H1 (cell line): ENCODE measurements at regions not wholly inside any gene's neighbourhood (a gene's known extent, or its start where the extent isn't known, plus 50 kb on each side); places are given as distances from the start of the nearest gene placed in this dataset.

ENCODE experiments used
- CTCF ChIA-PET: fragments of 300-600 bp; sonication (Branson Sonifier 250); formaldehyde crosslinking; loops from one replicate; lab custom pipeline; 2021; ENCODE audit not compliant: partially characterized antibody; lab: Charles Lee
- POLR2A ChIA-PET: fragments of 300-600 bp; sonication (Branson Sonifier 250); formaldehyde crosslinking; loops from one replicate; lab custom pipeline; 2021; ENCODE audit warnings: inconsistent platforms; ENCODE audit not compliant: partially characterized antibody; lab: Charles Lee
- DNase-seq, 2 experiments: peaks; one replicate each; pipeline versions ENCODE4 v3.0.0 to v3.0.0-alpha.2; 2010 to 2022; ENCODE audit warnings: low spot score in 2 of 2, low read depth in 1 of 2, mixed read lengths in 1 of 2
- FAIRE-seq: peaks from 2 replicates; lab custom pipeline; 2011; peaks lifted over from hg19 to GRCh38; lab: Jason Lieb, UNC
- H2AFZ ChIP-seq: 2 replicates; pipeline ENCODE4 v1.8.1; 2012; ENCODE audit warnings: low read length, inconsistent platforms
- H2AK5ac ChIP-seq: 2 replicates; pipeline ENCODE4 v1.6.1; 2013; ENCODE audit warnings: low read depth, low read length
- H2BK120ac ChIP-seq: replicated peaks from 2 replicates; pipeline ENCODE3; 2013; ENCODE audit warnings: low read depth, low read length, inconsistent platforms
- H2BK12ac ChIP-seq: 2 replicates; pipeline ENCODE4 v1.6.1; 2013; ENCODE audit warnings: low read depth, low read length
- H2BK15ac ChIP-seq: 2 replicates; pipeline ENCODE4 v1.6.1; 2013; ENCODE audit warnings: low read length
- H2BK20ac ChIP-seq: 2 replicates; pipeline ENCODE4 v1.6.1; 2013; ENCODE audit warnings: low read length
- H2BK5ac ChIP-seq: 2 replicates; pipeline ENCODE4 v1.6.1; 2013; ENCODE audit warnings: low read depth, low read length
- H3K14ac ChIP-seq: 2 replicates; pipeline ENCODE4 v1.6.1; 2013; ENCODE audit warnings: inconsistent platforms; ENCODE audit not compliant: insufficient read length
- H3K18ac ChIP-seq: 2 replicates; pipeline ENCODE4 v1.6.1; 2013; ENCODE audit warnings: low read length; ENCODE audit errors: extremely low read depth
- H3K23ac ChIP-seq: 2 replicates; pipeline ENCODE4 v1.6.1; 2013; ENCODE audit warnings: inconsistent platforms; ENCODE audit not compliant: insufficient read length
- H3K23me2 ChIP-seq: 2 replicates; pipeline ENCODE4 v1.6.1; 2013; ENCODE audit warnings: low read depth, low read length
- H3K27ac ChIP-seq: 2 replicates; pipeline ENCODE4 v1.6.1; 2011; ENCODE audit warnings: low read depth, low read length, inconsistent platforms
- H3K27me3 ChIP-seq, 4 experiments: replicated peaks in 1 of 4; 1 replicate in 1 of 4; 2 replicates in 3 of 4; pipeline versions ENCODE4 v1.6.1 to v1.8.1; 2011 to 2013; ENCODE audit warnings: low read length in 3 of 4, mild to moderate bottlenecking in 3 of 4, inconsistent platforms in 2 of 4, mixed read lengths in 2 of 4, moderate library complexity in 1 of 4; ENCODE audit not compliant: control insufficient read depth in 3 of 4, insufficient read depth in 3 of 4; ENCODE audit errors: extremely low read depth in 1 of 4
- H3K36me3 ChIP-seq, 4 experiments: 2 replicates each; pipeline versions ENCODE4 v1.6.1 to v1.8.1; 2011 to 2013; ENCODE audit warnings: mild to moderate bottlenecking in 4 of 4, low read length in 3 of 4, moderate library complexity in 2 of 4, control low read depth in 1 of 4, inconsistent platforms in 1 of 4; ENCODE audit not compliant: insufficient read depth in 4 of 4, control insufficient read depth in 2 of 4
- H3K4ac ChIP-seq: replicated peaks from 2 replicates; pipeline ENCODE3; 2013; ENCODE audit warnings: low read length, low read depth, mixed read lengths, inconsistent platforms; ENCODE audit not compliant: insufficient read length
- H3K4me1 ChIP-seq, 4 experiments: replicated peaks in 1 of 4; 1 replicate in 1 of 4; 2 replicates in 3 of 4; pipeline versions ENCODE4 v1.6.1 to v1.8.1; 2011 to 2013; ENCODE audit warnings: low read length in 3 of 4, inconsistent platforms in 2 of 4, mixed read lengths in 1 of 4; ENCODE audit not compliant: insufficient read depth in 4 of 4, control insufficient read depth in 3 of 4
- H3K4me2 ChIP-seq, 2 experiments: 2 replicates each; pipeline versions ENCODE4 v1.6.1 to v1.8.1; 2011 to 2013; ENCODE audit warnings: low read depth in 2 of 2, low read length in 2 of 2, control low read depth in 1 of 2, inconsistent platforms in 1 of 2, mild to moderate bottlenecking in 1 of 2; ENCODE audit not compliant: insufficient read depth in 1 of 2
- H3K4me3 ChIP-seq, 4 experiments: fragments of 200-600, 300-600 bp in 1 of 4; sonication (generic), shearing (Covaris generic), sonication (Bioruptor Twin) in 1 of 4; 2 replicates each; pipeline versions ENCODE4 v1.5.1 to v1.8.1; 2011 to 2016; ENCODE audit warnings: low read length in 4 of 4, low read depth in 3 of 4, control low read depth in 2 of 4, inconsistent platforms in 2 of 4, mild to moderate bottlenecking in 2 of 4, mixed read lengths in 1 of 4, moderate library complexity in 1 of 4; ENCODE audit not compliant: insufficient read depth in 2 of 4; ENCODE audit errors: extremely low read depth in 1 of 4
- H3K56ac ChIP-seq: replicated peaks from 2 replicates; pipeline ENCODE3; 2013; ENCODE audit warnings: low read depth, mild to moderate bottlenecking, mixed read lengths, low read length, inconsistent platforms; ENCODE audit not compliant: insufficient read length
- H3K79me1 ChIP-seq: 2 replicates; pipeline ENCODE4 v1.6.1; 2013; ENCODE audit warnings: low read depth, low read length, control low read depth
- H3K79me2 ChIP-seq, 2 experiments: 2 replicates each; pipeline versions ENCODE4 v1.6.1 to v1.8.1; 2012 to 2013; ENCODE audit warnings: low read length in 2 of 2, mild to moderate bottlenecking in 2 of 2, inconsistent platforms in 1 of 2; ENCODE audit not compliant: insufficient read depth in 2 of 2, control insufficient read depth in 1 of 2
- H3K9ac ChIP-seq, 4 experiments: replicated peaks in 1 of 4; 1 replicate in 1 of 4; 2 replicates in 3 of 4; pipeline versions ENCODE4 v1.6.1 to v1.8.1; 2011 to 2013; ENCODE audit warnings: low read depth in 3 of 4, low read length in 3 of 4, control low read depth in 2 of 4, mild to moderate bottlenecking in 2 of 4, moderate library complexity in 2 of 4, inconsistent platforms in 1 of 4; ENCODE audit errors: extremely low read depth in 1 of 4
- H3K9me3 ChIP-seq, 2 experiments: 2 replicates each; pipeline versions ENCODE4 v1.6.1 to v1.8.1; 2012 to 2013; ENCODE audit warnings: mild to moderate bottlenecking in 2 of 2, moderate library complexity in 2 of 2, control low read depth in 1 of 2, inconsistent platforms in 1 of 2, low read depth in 1 of 2, low read length in 1 of 2, mixed read lengths in 1 of 2; ENCODE audit not compliant: insufficient read depth in 2 of 2
- H4K20me1 ChIP-seq, 2 experiments: replicated peaks in 1 of 2; 2 replicates each; pipeline versions ENCODE3 to v1.8.1; 2011 to 2013; ENCODE audit warnings: inconsistent platforms in 2 of 2, low read length in 2 of 2, mild to moderate bottlenecking in 1 of 2; ENCODE audit not compliant: insufficient read depth in 2 of 2, control insufficient read depth in 1 of 2
- H4K5ac ChIP-seq: 2 replicates; pipeline ENCODE4 v1.6.1; 2013; ENCODE audit warnings: low read length, low read depth, mixed read lengths, inconsistent platforms; ENCODE audit not compliant: insufficient read length
- H4K8ac ChIP-seq: 2 replicates; pipeline ENCODE4 v1.8.0; 2013; ENCODE audit warnings: mild to moderate bottlenecking, moderate library complexity, low read length, inconsistent platforms; ENCODE audit not compliant: insufficient read depth; ENCODE audit errors: extremely low read depth
- H4K91ac ChIP-seq: replicated peaks from 2 replicates; pipeline ENCODE3; 2013; ENCODE audit warnings: low read length, mixed read lengths, inconsistent platforms; ENCODE audit not compliant: insufficient read length
- CHD1 ChIP-seq: IDR thresholded peaks from 2 replicates; pipeline ENCODE4 v1.6.1; 2012; ENCODE audit warnings: low read depth, low read length, improper control_type of control experiment
- CTBP2 ChIP-seq: IDR thresholded peaks from 2 replicates; pipeline ENCODE4 v1.7.0; 2011; ENCODE audit warnings: borderline replicate concordance, mild to moderate bottlenecking, moderate library complexity, mixed read lengths, low read length; ENCODE audit not compliant: insufficient read depth, insufficient read length
- EGR1 ChIP-seq: IDR thresholded peaks from 2 replicates; pipeline ENCODE4 v1.6.1; 2011; ENCODE audit warnings: low read depth, low read length, borderline replicate concordance
- JUN ChIP-seq: IDR thresholded peaks from 2 replicates; pipeline ENCODE4 v1.6.1; 2011; ENCODE audit warnings: low read depth, mild to moderate bottlenecking, improper control_type of control experiment, low read length
- KDM1A ChIP-seq: fragments of 200-600, 300-600 bp; sonication (generic); IDR thresholded peaks from 2 replicates; pipeline ENCODE4 v1.7.1; 2016; ENCODE audit warnings: mild to moderate bottlenecking, low read length, borderline replicate concordance
- MAFK ChIP-seq: IDR thresholded peaks from 2 replicates; pipeline ENCODE4 v1.6.1; 2012; ENCODE audit warnings: low read depth, mild to moderate bottlenecking, improper control_type of control experiment, low read length
- RXRA ChIP-seq: IDR thresholded peaks from 2 replicates; pipeline ENCODE4 v1.6.1; 2011; ENCODE audit warnings: low read depth, mild to moderate bottlenecking, low read length, moderate library complexity; ENCODE audit not compliant: insufficient read depth
- SAP30 ChIP-seq: fragments of 300-600 bp; sonication (generic); IDR thresholded peaks from 2 replicates; pipeline ENCODE4 v1.7.1; 2012; ENCODE audit warnings: low read length, moderate library complexity, mild to moderate bottlenecking, inconsistent platforms; ENCODE audit not compliant: insufficient read depth, insufficient replicate concordance
- SP1 ChIP-seq: IDR thresholded peaks from 2 replicates; pipeline ENCODE4 v1.6.1; 2011; ENCODE audit warnings: low read depth, low read length
- SP4 ChIP-seq: IDR thresholded peaks from 2 replicates; pipeline ENCODE4 v1.6.1; 2012; ENCODE audit warnings: low read length, inconsistent platforms
- YY1 ChIP-seq: IDR thresholded peaks from 2 replicates; pipeline ENCODE4 v1.6.1; 2011; ENCODE audit warnings: low read depth, mild to moderate bottlenecking, low read length
- WGBS, 2 experiments: shearing (Covaris generic) in 1 of 2; methylation state at CpG; one replicate each; pipeline versions ENCODE4 v1.1.6 to v1.1.7; 2013 to 2015; ENCODE audit warnings: low lambda C conversion rate in 2 of 2, mixed read lengths in 2 of 2, inconsistent platforms in 1 of 2, low coverage in 1 of 2, missing lambda C conversion rate in 1 of 2; ENCODE audit not compliant: insufficient replicate concordance in 2 of 2, insufficient coverage in 1 of 2, insufficient read length in 1 of 2; ENCODE audit errors: extremely low coverage in 1 of 2, missing lambda C conversion rate in 1 of 2; 5-methylcytosine and 5-hydroxymethylcytosine counted together
- TF ChIP-seq, protein P1 (sequence below): IDR thresholded peaks from 2 replicates; pipeline ENCODE4 v1.6.1; 2012; ENCODE audit warnings: low read length, inconsistent platforms
- TF ChIP-seq, protein P2 (sequence below): IDR thresholded peaks from 2 replicates; pipeline ENCODE4 v1.6.1; 2011; ENCODE audit warnings: low read depth, mild to moderate bottlenecking, low read length; ENCODE audit not compliant: insufficient read depth

DNA sequence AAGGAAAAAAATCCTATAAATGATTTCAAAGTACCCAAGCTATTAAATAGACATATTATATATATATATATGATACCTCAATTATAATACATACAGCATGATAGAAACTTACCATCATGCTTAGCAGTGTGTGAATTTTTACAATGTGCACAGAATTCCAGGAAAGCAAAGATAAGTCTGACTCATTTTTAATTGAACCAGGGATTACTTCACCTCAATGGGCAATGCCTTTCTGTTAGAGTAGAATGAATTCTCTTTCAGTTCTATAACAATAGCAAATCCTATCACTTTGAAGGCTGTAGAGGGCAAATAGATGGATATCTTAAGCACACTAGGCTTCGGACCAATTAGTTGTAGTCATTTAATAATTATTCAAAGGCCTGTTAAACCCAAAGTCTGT, 54.8 kb upstream of the P3H2 start:
- no peak overlapping the region for H2BK5ac ChIP-seq
- H3K23ac ChIP-seq, result no peak overlapping the region
- ChIA-PET CTCF (interaction anchor here (0.8 kb wide), 1 partner anchor 54 kb away, joined by 3 read pairs; the partner anchor contains the start of gene P3H2), POLR2A (no interaction called here)
- no peaks in the 10 kb centered on the region for H3K4me1 ChIP-seq
- H3K79me1 ChIP-seq, result no peaks in the 10 kb centered on the region
- WGBS, 2 experiments, result 100% methylated on average over 1 of the region's 1 CpG; no CpG with 5 or more reads in 1 of the 2 experiments
- H3K36me3 ChIP-seq, result no peaks in the 10 kb centered on the region
- H3K18ac ChIP-seq, result no peak overlapping the region
- no peak overlapping the region for H3K9ac ChIP-seq
- H4K91ac ChIP-seq, result no peak overlapping the region
- no peak overlapping the region for H4K8ac ChIP-seq
- H3K9me3 ChIP-seq, result peaks cover 0 to 8% of the 10 kb centered on the region in 2 experiments; a peak in 1 of 4 replicates
- no peaks in the 10 kb centered on the region for H4K20me1 ChIP-seq
- no peaks in the 10 kb centered on the region for H3K79me2 ChIP-seq
- H2BK120ac ChIP-seq, result no peak overlapping the region
- no peak overlapping the region for H2BK20ac ChIP-seq
- H3K4ac ChIP-seq, result no peak overlapping the region
- no peak overlapping the region for H3K4me2 ChIP-seq
- no peak for DNase-seq
- no peak overlapping the region for H2AFZ ChIP-seq
- no peak for FAIRE-seq
- H2AK5ac ChIP-seq, result no peak overlapping the region
- no peak overlapping the region for H2BK15ac ChIP-seq
- H3K14ac ChIP-seq, result no peak overlapping the region
- H3K4me3 ChIP-seq, result no peak overlapping the region
- TF ChIP-seq KDM1A (no peak), MAFK (no peak), SP1 (no peak), SP4 (no peak), EGR1 (no peak), JUN (no peak), YY1 (no peak), CTBP2 (no peak), RXRA (no peak), CHD1 (no peak), SAP30 (no peak)
- TF ChIP-seq, protein P1, sequence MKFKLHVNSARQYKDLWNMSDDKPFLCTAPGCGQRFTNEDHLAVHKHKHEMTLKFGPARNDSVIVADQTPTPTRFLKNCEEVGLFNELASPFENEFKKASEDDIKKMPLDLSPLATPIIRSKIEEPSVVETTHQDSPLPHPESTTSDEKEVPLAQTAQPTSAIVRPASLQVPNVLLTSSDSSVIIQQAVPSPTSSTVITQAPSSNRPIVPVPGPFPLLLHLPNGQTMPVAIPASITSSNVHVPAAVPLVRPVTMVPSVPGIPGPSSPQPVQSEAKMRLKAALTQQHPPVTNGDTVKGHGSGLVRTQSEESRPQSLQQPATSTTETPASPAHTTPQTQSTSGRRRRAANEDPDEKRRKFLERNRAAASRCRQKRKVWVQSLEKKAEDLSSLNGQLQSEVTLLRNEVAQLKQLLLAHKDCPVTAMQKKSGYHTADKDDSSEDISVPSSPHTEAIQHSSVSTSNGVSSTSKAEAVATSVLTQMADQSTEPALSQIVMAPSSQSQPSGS, result no peak
- TF ChIP-seq, protein P2, sequence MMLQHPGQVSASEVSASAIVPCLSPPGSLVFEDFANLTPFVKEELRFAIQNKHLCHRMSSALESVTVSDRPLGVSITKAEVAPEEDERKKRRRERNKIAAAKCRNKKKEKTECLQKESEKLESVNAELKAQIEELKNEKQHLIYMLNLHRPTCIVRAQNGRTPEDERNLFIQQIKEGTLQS, result no peak
- no peak overlapping the region for H3K56ac ChIP-seq
- no peak overlapping the region for H4K5ac ChIP-seq
- H3K27ac ChIP-seq, result no peak overlapping the region
- no peaks in the 10 kb centered on the region for H3K27me3 ChIP-seq
- no peaks in the 10 kb centered on the region for H3K23me2 ChIP-seq
- H2BK12ac ChIP-seq, result no peak overlapping the region
